Thymus (tissue), 11 donors: ENCODE measurements at regions not wholly inside any gene's neighbourhood (a gene's known extent, or its start where the extent isn't known, plus 50 kb on each side); places are given as distances from the start of the nearest gene placed in this dataset.

Source experiments
- DNase-seq, 9 donors: peaks; one replicate each; pipeline ENCODE4 v3.0.0-alpha.2; 2013; ENCODE audit warnings: low spot score in 9 of 9, low read depth in 6 of 9, missing footprints in 1 of 9
- H3K27ac ChIP-seq, 2 donors: one replicate each; pipeline ENCODE4 v1.5.1; 2013; ENCODE audit warnings: control low read depth in 1 of 2, low read depth in 1 of 2, low read length in 1 of 2, mild to moderate bottlenecking in 1 of 2, moderate library complexity in 1 of 2
- H3K27me3 ChIP-seq, 2 donors: one replicate each; pipeline ENCODE4 v1.5.1; 2013; ENCODE audit warnings: low read length in 1 of 2; ENCODE audit not compliant: control insufficient read depth in 2 of 2, insufficient read depth in 1 of 2
- H3K36me3 ChIP-seq, 2 donors: one replicate each; pipeline ENCODE4 v1.5.1; 2013; ENCODE audit warnings: low read length in 1 of 2, mild to moderate bottlenecking in 1 of 2, moderate library complexity in 1 of 2; ENCODE audit not compliant: control insufficient read depth in 2 of 2, insufficient read depth in 2 of 2
- H3K4me1 ChIP-seq, 2 donors: one replicate each; pipeline ENCODE4 v1.5.1; 2013; ENCODE audit warnings: low read length in 2 of 2; ENCODE audit not compliant: control insufficient read depth in 2 of 2, insufficient read depth in 2 of 2
- H3K4me3 ChIP-seq, 2 donors: one replicate each; pipeline ENCODE4 v1.5.1; 2013; ENCODE audit warnings: low read length in 2 of 2, control low read depth in 1 of 2, mild to moderate bottlenecking in 1 of 2
- H3K9me3 ChIP-seq, 2 donors: one replicate each; pipeline ENCODE4 v1.5.1; 2013; ENCODE audit warnings: low read length in 1 of 2, mild to moderate bottlenecking in 1 of 2; ENCODE audit not compliant: control insufficient read depth in 2 of 2, insufficient read depth in 1 of 2
- WGBS: extraction: QIAGEN DNeasy Blood & Tissue Kit; methylation state at CpG from one replicate; pipeline ENCODE4 v1.1.7; 2013; 5-methylcytosine and 5-hydroxymethylcytosine counted together
- donor health status: healthy.

GRCh38 chr2:65487404-65487803, 55.0 kb upstream of the SPRED2 start:
- Histone ChIP-seq H3K36me3 (no peaks in the 10 kb centered on the region), H3K4me1 (no peaks in the 10 kb centered on the region), H3K9me3 (peaks cover 0 to 4% of the 10 kb centered on the region in 2 donors), H3K27me3 (no peaks in the 10 kb centered on the region), H3K4me3 (no peak overlapping the region), H3K27ac (no peak overlapping the region)
- no peak for DNase-seq
- WGBS, result 96% methylated on average over 5 of the region's 5 CpGs

GRCh38 chr2:65486802-65487201, 54.4 kb upstream of the SPRED2 start:
- 96% methylated on average over 4 of the region's 4 CpGs for WGBS
- H3K9me3 ChIP-seq, result peaks cover 0 to 4% of the 10 kb centered on the region in 2 donors
- no peak overlapping the region for H3K4me3 ChIP-seq
- no peaks in the 10 kb centered on the region for H3K36me3 ChIP-seq
- H3K27ac ChIP-seq, result no peak overlapping the region
- H3K27me3 ChIP-seq, result no peaks in the 10 kb centered on the region
- H3K4me1 ChIP-seq, result no peaks in the 10 kb centered on the region
- no peak for DNase-seq

- Histone ChIP-seq H3K9me3 (peaks cover 0 to 4% of the 10 kb centered on the region in 2 donors), H3K4me1 (no peaks in the 10 kb centered on the region), H3K27ac (no peak overlapping the region), H3K4me3 (no peak overlapping the region), H3K36me3 (no peaks in the 10 kb centered on the region), H3K27me3 (no peaks in the 10 kb centered on the region)
- DNase-seq, result no peak
- 97% methylated on average over 2 of the region's 2 CpGs for WGBS
Observed at GRCh38 chr2:65486282-65486681, 53.9 kb upstream of the SPRED2 start.

GRCh38 chr2:65485839-65486238, 53.4 kb upstream of the SPRED2 start:
- peaks cover 0 to 4% of the 10 kb centered on the region in 2 donors for H3K9me3 ChIP-seq
- no peaks in the 10 kb centered on the region for H3K36me3 ChIP-seq
- WGBS, result 99% methylated on average over 5 of the region's 5 CpGs
- H3K27me3 ChIP-seq, result no peaks in the 10 kb centered on the region
- no peak overlapping the region for H3K27ac ChIP-seq
- no peaks in the 10 kb centered on the region for H3K4me1 ChIP-seq
- H3K4me3 ChIP-seq, result no peak overlapping the region
- no peak for DNase-seq

GRCh38 chr2:65483763-65484162, 51.4 kb upstream of the SPRED2 start:
- H3K36me3 ChIP-seq, result no peaks in the 10 kb centered on the region
- H3K4me1 ChIP-seq, result peaks cover 0 to 7% of the 10 kb centered on the region in 2 donors
- H3K27me3 ChIP-seq, result no peaks in the 10 kb centered on the region
- no peak for DNase-seq
- no peak overlapping the region for H3K4me3 ChIP-seq
- WGBS, result 91% methylated on average over 4 of the region's 4 CpGs
- H3K9me3 ChIP-seq, result peaks cover 0 to 4% of the 10 kb centered on the region in 2 donors
- no peak overlapping the region for H3K27ac ChIP-seq

- no peaks in the 10 kb centered on the region for H3K36me3 ChIP-seq
- DNase-seq, result no peak
- H3K27me3 ChIP-seq, result no peaks in the 10 kb centered on the region
- H3K4me3 ChIP-seq, result no peak overlapping the region
- peaks cover 0 to 4% of the 10 kb centered on the region in 2 donors for H3K9me3 ChIP-seq
- no peak overlapping the region for H3K27ac ChIP-seq
- H3K4me1 ChIP-seq, result peaks cover 0 to 7% of the 10 kb centered on the region in 2 donors
- 96% methylated on average over 3 of the region's 3 CpGs for WGBS
Observed at GRCh38 chr2:65482971-65483370, 50.6 kb upstream of the SPRED2 start.
